Activated CD4-positive, alpha-beta memory T cell treated with anti-CD3 and anti-CD28 coated beads, Interleukin-2, amount 10 ng/mL, durations not matched to agents 7 days and 5 days (primary cell): ENCODE measurements at regions not wholly inside any gene's neighbourhood (a gene's known extent, or its start where the extent isn't known, plus 50 kb on each side); places are given as distances from the start of the nearest gene placed in this dataset.
"Not testable (repeated sequence)": the region's sequence is repeated elsewhere in the genome, so short reads cannot be mapped to it uniquely, and the experiment has no call there.

Source experiments
- CTCF ChIA-PET: fragments of 350-600 bp; sonication (Branson Sonifier 250); formaldehyde crosslinking; loops from one replicate; lab custom pipeline; 2021; ENCODE audit warnings: antibody characterized with exemption, inconsistent platforms; lab: Charles Lee
- POLR2A ChIA-PET: fragments of 350-600 bp; sonication (Branson Sonifier 250); formaldehyde crosslinking; loops from one replicate; lab custom pipeline; 2021; ENCODE audit warnings: antibody characterized with exemption; lab: Charles Lee
- DNase-seq: peaks from one replicate; pipeline ENCODE4 v3.0.0-alpha.2; 2020
- H3K27ac Mint-ChIP-seq: one replicate; pipeline ENCODE4 v1.8.0; 2021; ENCODE audit warnings: mild to moderate bottlenecking, mixed read lengths
- H3K27me3 Mint-ChIP-seq: one replicate; pipeline ENCODE4 v1.8.0; 2021; ENCODE audit warnings: mixed read lengths
- H3K36me3 Mint-ChIP-seq: one replicate; pipeline ENCODE4 v1.8.0; 2021; ENCODE audit warnings: low read depth, mixed read lengths
- H3K4me1 Mint-ChIP-seq: one replicate; pipeline ENCODE4 v1.8.0; 2021; ENCODE audit warnings: mixed read lengths
- H3K4me3 Mint-ChIP-seq: one replicate; pipeline ENCODE4 v1.8.0; 2021; ENCODE audit warnings: mild to moderate bottlenecking, mixed read lengths
- H3K9me3 Mint-ChIP-seq: one replicate; pipeline ENCODE4 v1.8.0; 2021; ENCODE audit warnings: mixed read lengths

DNA sequence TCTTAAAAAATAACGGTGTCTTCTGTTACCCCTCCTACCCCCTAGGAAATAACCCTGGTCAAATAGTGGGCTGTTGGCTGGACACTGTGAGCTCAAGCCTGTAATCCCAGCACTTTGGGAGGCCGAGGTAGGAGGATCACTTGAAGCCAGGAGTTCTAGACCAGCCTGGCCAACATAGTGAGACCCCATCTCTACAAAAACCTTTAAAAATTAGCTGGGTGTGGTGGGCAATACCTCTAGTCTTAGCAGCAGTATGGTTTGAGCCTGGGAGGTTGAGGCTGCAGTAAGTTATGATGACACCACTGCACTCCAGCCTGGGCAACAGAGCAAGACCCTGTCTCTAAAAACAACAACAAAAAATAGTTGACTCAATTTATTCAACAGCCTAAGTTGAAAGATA, 453.7 kb downstream of the SIPA1L2 start:
- H3K36me3 Mint-ChIP-seq: no peaks in the 10 kb centered on the region
- ChIA-PET POLR2A (no interaction called here), CTCF (no interaction called here)
- H3K9me3 Mint-ChIP-seq: no peaks in the 10 kb centered on the region
- no peak overlapping the region for H3K27ac Mint-ChIP-seq
- H3K4me1 Mint-ChIP-seq: no peaks in the 10 kb centered on the region
- DNase-seq: no peak
- H3K4me3 Mint-ChIP-seq: no peak overlapping the region
- no peaks in the 10 kb centered on the region for H3K27me3 Mint-ChIP-seq

DNA sequence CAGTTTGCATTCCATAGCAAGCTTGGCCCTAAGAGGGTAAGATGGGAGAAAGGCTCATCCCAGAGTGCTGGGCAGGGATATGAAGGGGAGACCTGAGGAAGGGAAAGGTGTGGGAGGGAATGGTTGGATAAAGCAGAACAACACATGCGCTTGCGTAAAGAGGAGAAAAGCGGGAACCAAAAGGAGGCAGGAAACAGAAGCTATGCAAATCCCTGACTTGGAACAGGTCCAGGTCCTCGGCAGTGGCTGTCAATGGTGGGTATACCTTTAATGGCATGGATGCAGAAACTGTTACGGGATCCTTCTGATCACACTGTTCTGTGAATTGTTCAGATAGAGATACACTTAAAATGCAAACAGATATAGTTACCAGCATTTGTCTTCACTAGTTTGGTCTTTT, 455.6 kb downstream of the SIPA1L2 start:
- CTCF ChIA-PET: no interaction called here
- Mint-ChIP-seq H3K9me3 (no peaks in the 10 kb centered on the region), H3K4me1 (no peaks in the 10 kb centered on the region), H3K36me3 (no peaks in the 10 kb centered on the region), H3K27me3 (no peaks in the 10 kb centered on the region), H3K27ac (no peak overlapping the region), H3K4me3 (no peak overlapping the region)
- POLR2A ChIA-PET: no interaction called here
- DNase-seq: no peak

DNA sequence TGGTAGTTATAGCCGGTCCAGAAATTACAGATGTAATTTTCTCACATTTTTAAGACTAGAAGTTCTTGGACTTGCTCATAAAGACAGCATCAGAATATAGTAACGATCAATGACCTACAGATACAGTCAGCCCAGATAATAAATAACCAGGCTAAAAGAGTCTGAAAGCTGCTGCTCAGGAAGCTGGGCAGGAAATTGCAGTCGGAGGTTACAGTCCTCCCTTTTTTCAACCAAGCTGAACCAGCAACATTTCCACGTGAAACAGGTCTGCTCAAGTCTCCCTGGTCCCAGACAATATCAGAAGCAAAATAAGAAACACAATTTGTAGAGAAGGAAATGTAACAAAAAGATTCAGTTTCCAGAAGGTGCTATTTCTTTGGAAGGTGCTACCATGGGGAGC, 457.4 kb downstream of the SIPA1L2 start:
- DNase-seq: no peak
- ChIA-PET POLR2A (no interaction called here), CTCF (no interaction called here)
- no peaks in the 10 kb centered on the region for H3K9me3 Mint-ChIP-seq
- H3K4me3 Mint-ChIP-seq: no peak overlapping the region
- no peaks in the 10 kb centered on the region for H3K27me3 Mint-ChIP-seq
- H3K4me1 Mint-ChIP-seq: no peaks in the 10 kb centered on the region
- H3K36me3 Mint-ChIP-seq: no peaks in the 10 kb centered on the region
- no peak overlapping the region for H3K27ac Mint-ChIP-seq

- no peaks in the 10 kb centered on the region for H3K4me1 Mint-ChIP-seq
- no peaks in the 10 kb centered on the region for H3K36me3 Mint-ChIP-seq
- DNase-seq: no peak
- CTCF ChIA-PET: no interaction called here
- peaks cover 3% of the 10 kb centered on the region for H3K9me3 Mint-ChIP-seq
- H3K27me3 Mint-ChIP-seq: no peaks in the 10 kb centered on the region
- no peak overlapping the region for H3K27ac Mint-ChIP-seq
- no peak overlapping the region for H3K4me3 Mint-ChIP-seq
- POLR2A ChIA-PET: no interaction called here
Measured at GRCh38 chr1:232170909-232171308, 459.0 kb downstream of the SIPA1L2 start.

DNA sequence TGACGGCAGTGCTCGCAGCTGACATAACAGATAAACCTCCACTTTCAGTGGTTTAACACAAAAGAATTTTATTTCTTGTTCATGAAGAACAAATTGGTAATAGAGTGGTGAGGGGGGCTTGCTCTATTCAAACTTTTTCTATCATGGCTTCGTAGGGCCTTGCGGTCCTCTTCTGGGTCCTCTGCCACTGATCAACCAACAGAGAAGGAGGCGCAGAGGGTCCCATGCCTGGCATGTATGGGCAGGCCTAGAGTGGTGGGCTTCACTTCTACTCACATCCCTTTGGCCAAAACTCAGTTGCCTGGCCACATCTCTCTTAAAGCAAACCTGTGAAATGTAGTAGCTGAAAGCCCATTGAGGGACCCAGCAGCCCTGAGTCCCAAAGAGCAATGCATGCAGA, 460.5 kb downstream of the SIPA1L2 start:
- peaks cover 3% of the 10 kb centered on the region for H3K9me3 Mint-ChIP-seq
- DNase-seq: no peak
- no peaks in the 10 kb centered on the region for H3K27me3 Mint-ChIP-seq
- POLR2A ChIA-PET: no interaction called here
- no peaks in the 10 kb centered on the region for H3K36me3 Mint-ChIP-seq
- no peak overlapping the region for H3K4me3 Mint-ChIP-seq
- CTCF ChIA-PET: interaction anchor here (0.7 kb wide), 1 partner anchor 125 kb away, joined by 3 read pairs; no protein-coding TSS in a partner anchor
- no peak overlapping the region for H3K27ac Mint-ChIP-seq
- H3K4me1 Mint-ChIP-seq: no peaks in the 10 kb centered on the region

DNA sequence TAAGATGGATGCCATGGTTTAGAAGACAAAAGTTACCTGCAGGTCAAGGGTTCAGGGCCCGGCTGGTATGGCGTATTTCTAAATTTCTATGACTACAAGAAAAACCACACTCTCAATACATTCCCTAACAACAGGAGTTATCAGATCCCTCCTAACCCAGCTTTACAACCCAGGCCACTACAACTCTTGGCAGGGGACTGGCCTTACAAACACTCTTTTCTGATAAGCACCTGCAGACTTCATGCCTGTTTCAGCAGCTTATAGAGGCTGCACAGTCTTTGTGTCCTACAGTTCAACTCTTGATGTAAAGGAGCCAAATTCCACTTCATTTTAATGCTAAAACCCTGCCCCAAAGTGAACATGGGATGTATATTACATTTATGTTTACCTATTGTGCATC, 461.4 kb downstream of the SIPA1L2 start:
- DNase-seq: no peak
- Mint-ChIP-seq H3K36me3 (no peaks in the 10 kb centered on the region), H3K27ac (no peak overlapping the region), H3K9me3 (peaks cover 3% of the 10 kb centered on the region), H3K4me1 (no peaks in the 10 kb centered on the region), H3K27me3 (no peaks in the 10 kb centered on the region), H3K4me3 (no peak overlapping the region)
- ChIA-PET CTCF (no interaction called here), POLR2A (no interaction called here)

DNA sequence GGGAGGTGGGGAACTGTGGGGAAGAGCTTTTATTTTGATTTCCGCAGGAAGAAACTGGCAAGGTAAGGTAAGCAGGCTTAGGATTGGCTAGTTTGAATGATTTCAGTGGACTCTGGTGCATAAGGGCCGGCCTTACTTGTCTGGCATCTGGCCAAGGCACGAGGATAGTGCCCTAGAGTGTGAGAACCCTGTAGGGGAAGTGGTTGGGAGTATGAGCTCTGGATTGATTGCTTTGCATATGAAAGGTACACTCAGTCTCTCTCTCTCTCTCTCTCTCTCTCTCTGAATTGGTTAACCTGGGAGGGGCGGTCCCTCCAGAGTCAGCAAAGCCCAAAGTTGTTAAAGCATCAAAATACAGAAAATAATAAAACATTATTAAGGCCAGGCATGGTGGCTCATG, 463.0 kb downstream of the SIPA1L2 start:
- no peak for DNase-seq
- Mint-ChIP-seq H3K4me1 (no peaks in the 10 kb centered on the region), H3K36me3 (no peaks in the 10 kb centered on the region), H3K27me3 (no peaks in the 10 kb centered on the region), H3K4me3 (no peak overlapping the region), H3K27ac (no peak overlapping the region), H3K9me3 (peaks cover 3% of the 10 kb centered on the region)
- CTCF ChIA-PET: interaction anchor here (0.7 kb wide), 1 partner anchor 371 kb away, joined by 3 read pairs; no protein-coding TSS in a partner anchor
- POLR2A ChIA-PET: no interaction called here

GRCh38 chr1:232164078-232164963, 465.6 kb downstream of the SIPA1L2 start:
- no peak overlapping the region for H3K4me3 Mint-ChIP-seq
- no peaks in the 10 kb centered on the region for H3K4me1 Mint-ChIP-seq
- DNase-seq: no peak
- no peaks in the 10 kb centered on the region for H3K27me3 Mint-ChIP-seq
- CTCF ChIA-PET: no interaction called here
- no peaks in the 10 kb centered on the region for H3K36me3 Mint-ChIP-seq
- H3K27ac Mint-ChIP-seq: no peak overlapping the region
- POLR2A ChIA-PET: no interaction called here
- H3K9me3 Mint-ChIP-seq: peaks cover 3% of the 10 kb centered on the region

DNA sequence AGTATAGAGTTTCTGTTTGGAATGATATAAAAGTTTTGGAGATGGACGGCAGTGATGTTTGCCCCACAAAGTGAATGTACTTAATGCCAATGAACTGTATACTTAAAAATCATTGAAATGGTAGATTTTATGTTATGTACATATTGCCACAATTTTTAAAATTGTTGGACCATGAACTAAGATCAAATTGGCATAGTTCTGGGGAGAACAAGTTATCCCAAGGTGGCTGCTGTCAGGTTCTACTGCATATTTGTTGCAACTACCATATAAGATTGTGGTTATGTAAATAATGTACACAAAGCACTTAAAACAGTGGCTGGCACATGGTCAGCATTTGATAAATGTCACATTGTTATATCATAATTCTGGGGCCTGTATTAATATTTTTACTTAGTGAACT, 466.4 kb downstream of the SIPA1L2 start:
- no peaks in the 10 kb centered on the region for H3K27me3 Mint-ChIP-seq
- ChIA-PET POLR2A (no interaction called here), CTCF (no interaction called here)
- no peaks in the 10 kb centered on the region for H3K4me1 Mint-ChIP-seq
- no peak overlapping the region for H3K27ac Mint-ChIP-seq
- DNase-seq: no peak
- H3K9me3 Mint-ChIP-seq: peaks cover 5% of the 10 kb centered on the region
- no peaks in the 10 kb centered on the region for H3K36me3 Mint-ChIP-seq
- H3K4me3 Mint-ChIP-seq: no peak overlapping the region

DNA sequence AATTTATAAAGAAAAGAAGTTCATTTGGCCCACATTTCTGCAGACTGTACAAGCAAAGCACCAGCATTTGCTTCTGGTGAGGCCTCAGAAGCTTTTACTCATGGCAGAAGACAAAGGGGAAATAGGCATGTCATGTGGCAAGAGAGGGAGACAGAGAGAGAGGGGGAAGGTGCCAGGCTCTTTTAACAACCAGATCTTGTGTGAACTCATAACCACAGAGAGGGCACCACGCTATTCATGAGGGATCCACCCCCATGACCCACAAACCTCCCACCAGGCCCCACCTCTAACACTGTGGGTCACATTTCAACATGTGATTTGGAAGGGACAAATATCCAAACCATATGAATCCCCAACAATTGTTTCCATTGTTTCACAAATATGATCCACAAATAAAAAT, 467.9 kb downstream of the SIPA1L2 start:
- POLR2A ChIA-PET: no interaction called here
- DNase-seq: no peak
- Mint-ChIP-seq H3K27me3 (no peaks in the 10 kb centered on the region), H3K4me3 (no peak overlapping the region), H3K9me3 (peaks cover 7% of the 10 kb centered on the region), H3K4me1 (no peaks in the 10 kb centered on the region), H3K36me3 (no peaks in the 10 kb centered on the region), H3K27ac (no peak overlapping the region)
- CTCF ChIA-PET: no interaction called here

GRCh38 chr1:232158558-232158957, 471.4 kb downstream of the SIPA1L2 start:
- H3K27me3 Mint-ChIP-seq, H3K9me3 Mint-ChIP-seq, POLR2A ChIA-PET, H3K4me1 Mint-ChIP-seq, DNase-seq, H3K36me3 Mint-ChIP-seq, H3K4me3 Mint-ChIP-seq, CTCF ChIA-PET, H3K27ac Mint-ChIP-seq: not testable (repeated sequence)

- CTCF ChIA-PET, DNase-seq, H3K27ac Mint-ChIP-seq, H3K4me3 Mint-ChIP-seq, H3K36me3 Mint-ChIP-seq, H3K4me1 Mint-ChIP-seq, H3K27me3 Mint-ChIP-seq, POLR2A ChIA-PET, H3K9me3 Mint-ChIP-seq: not testable (repeated sequence)
Measured at GRCh38 chr1:232156070-232156469, 473.9 kb downstream of the SIPA1L2 start.

- CTCF ChIA-PET: no interaction called here
Measured at GRCh38 chr1:232153652-232154051, 476.3 kb downstream of the SIPA1L2 start.

More at GRCh38 chr1:232153652-232154051, 476.3 kb downstream of the SIPA1L2 start:
- H3K27me3 Mint-ChIP-seq: no peaks in the 10 kb centered on the region
- peaks cover 5% of the 10 kb centered on the region for H3K9me3 Mint-ChIP-seq
- POLR2A ChIA-PET: no interaction called here
- H3K36me3 Mint-ChIP-seq: no peaks in the 10 kb centered on the region
- H3K27ac Mint-ChIP-seq: no peak overlapping the region
- no peak overlapping the region for H3K4me3 Mint-ChIP-seq
- DNase-seq: no peak
- H3K4me1 Mint-ChIP-seq: no peaks in the 10 kb centered on the region
